H1 (cell line): ENCODE measurements at regions not wholly inside any gene's neighbourhood (a gene's known extent, or its start where the extent isn't known, plus 50 kb on each side); places are given as distances from the start of the nearest gene placed in this dataset.

Experiments used
- CTCF ChIA-PET: fragments of 300-600 bp; sonication (Branson Sonifier 250); formaldehyde crosslinking; loops from one replicate; lab custom pipeline; 2021; ENCODE audit not compliant: partially characterized antibody; lab: Charles Lee
- POLR2A ChIA-PET: fragments of 300-600 bp; sonication (Branson Sonifier 250); formaldehyde crosslinking; loops from one replicate; lab custom pipeline; 2021; ENCODE audit warnings: inconsistent platforms; ENCODE audit not compliant: partially characterized antibody; lab: Charles Lee
- DNase-seq, 2 experiments: peaks; one replicate each; pipeline versions ENCODE4 v3.0.0 to v3.0.0-alpha.2; 2010 to 2022; ENCODE audit warnings: low spot score in 2 of 2, low read depth in 1 of 2, mixed read lengths in 1 of 2
- FAIRE-seq: peaks from 2 replicates; lab custom pipeline; 2011; peaks lifted over from hg19 to GRCh38; lab: Jason Lieb, UNC
- H2AFZ ChIP-seq: 2 replicates; pipeline ENCODE4 v1.8.1; 2012; ENCODE audit warnings: low read length, inconsistent platforms
- H2AK5ac ChIP-seq: 2 replicates; pipeline ENCODE4 v1.6.1; 2013; ENCODE audit warnings: low read depth, low read length
- H2BK120ac ChIP-seq: replicated peaks from 2 replicates; pipeline ENCODE3; 2013; ENCODE audit warnings: low read depth, low read length, inconsistent platforms
- H2BK12ac ChIP-seq: 2 replicates; pipeline ENCODE4 v1.6.1; 2013; ENCODE audit warnings: low read depth, low read length
- H2BK15ac ChIP-seq: 2 replicates; pipeline ENCODE4 v1.6.1; 2013; ENCODE audit warnings: low read length
- H2BK20ac ChIP-seq: 2 replicates; pipeline ENCODE4 v1.6.1; 2013; ENCODE audit warnings: low read length
- H2BK5ac ChIP-seq: 2 replicates; pipeline ENCODE4 v1.6.1; 2013; ENCODE audit warnings: low read depth, low read length
- H3K14ac ChIP-seq: 2 replicates; pipeline ENCODE4 v1.6.1; 2013; ENCODE audit warnings: inconsistent platforms; ENCODE audit not compliant: insufficient read length
- H3K18ac ChIP-seq: 2 replicates; pipeline ENCODE4 v1.6.1; 2013; ENCODE audit warnings: low read length; ENCODE audit errors: extremely low read depth
- H3K23ac ChIP-seq: 2 replicates; pipeline ENCODE4 v1.6.1; 2013; ENCODE audit warnings: inconsistent platforms; ENCODE audit not compliant: insufficient read length
- H3K23me2 ChIP-seq: 2 replicates; pipeline ENCODE4 v1.6.1; 2013; ENCODE audit warnings: low read depth, low read length
- H3K27ac ChIP-seq: 2 replicates; pipeline ENCODE4 v1.6.1; 2011; ENCODE audit warnings: low read depth, low read length, inconsistent platforms
- H3K27me3 ChIP-seq, 4 experiments: replicated peaks in 1 of 4; 1 replicate in 1 of 4; 2 replicates in 3 of 4; pipeline versions ENCODE4 v1.6.1 to v1.8.1; 2011 to 2013; ENCODE audit warnings: low read length in 3 of 4, mild to moderate bottlenecking in 3 of 4, inconsistent platforms in 2 of 4, mixed read lengths in 2 of 4, moderate library complexity in 1 of 4; ENCODE audit not compliant: control insufficient read depth in 3 of 4, insufficient read depth in 3 of 4; ENCODE audit errors: extremely low read depth in 1 of 4
- H3K36me3 ChIP-seq, 4 experiments: 2 replicates each; pipeline versions ENCODE4 v1.6.1 to v1.8.1; 2011 to 2013; ENCODE audit warnings: mild to moderate bottlenecking in 4 of 4, low read length in 3 of 4, moderate library complexity in 2 of 4, control low read depth in 1 of 4, inconsistent platforms in 1 of 4; ENCODE audit not compliant: insufficient read depth in 4 of 4, control insufficient read depth in 2 of 4
- H3K4ac ChIP-seq: replicated peaks from 2 replicates; pipeline ENCODE3; 2013; ENCODE audit warnings: low read length, low read depth, mixed read lengths, inconsistent platforms; ENCODE audit not compliant: insufficient read length
- H3K4me1 ChIP-seq, 4 experiments: replicated peaks in 1 of 4; 1 replicate in 1 of 4; 2 replicates in 3 of 4; pipeline versions ENCODE4 v1.6.1 to v1.8.1; 2011 to 2013; ENCODE audit warnings: low read length in 3 of 4, inconsistent platforms in 2 of 4, mixed read lengths in 1 of 4; ENCODE audit not compliant: insufficient read depth in 4 of 4, control insufficient read depth in 3 of 4
- H3K4me2 ChIP-seq, 2 experiments: 2 replicates each; pipeline versions ENCODE4 v1.6.1 to v1.8.1; 2011 to 2013; ENCODE audit warnings: low read depth in 2 of 2, low read length in 2 of 2, control low read depth in 1 of 2, inconsistent platforms in 1 of 2, mild to moderate bottlenecking in 1 of 2; ENCODE audit not compliant: insufficient read depth in 1 of 2
- H3K4me3 ChIP-seq, 4 experiments: fragments of 200-600, 300-600 bp in 1 of 4; sonication (generic), shearing (Covaris generic), sonication (Bioruptor Twin) in 1 of 4; 2 replicates each; pipeline versions ENCODE4 v1.5.1 to v1.8.1; 2011 to 2016; ENCODE audit warnings: low read length in 4 of 4, low read depth in 3 of 4, control low read depth in 2 of 4, inconsistent platforms in 2 of 4, mild to moderate bottlenecking in 2 of 4, mixed read lengths in 1 of 4, moderate library complexity in 1 of 4; ENCODE audit not compliant: insufficient read depth in 2 of 4; ENCODE audit errors: extremely low read depth in 1 of 4
- H3K56ac ChIP-seq: replicated peaks from 2 replicates; pipeline ENCODE3; 2013; ENCODE audit warnings: low read depth, mild to moderate bottlenecking, mixed read lengths, low read length, inconsistent platforms; ENCODE audit not compliant: insufficient read length
- H3K79me1 ChIP-seq: 2 replicates; pipeline ENCODE4 v1.6.1; 2013; ENCODE audit warnings: low read depth, low read length, control low read depth
- H3K79me2 ChIP-seq, 2 experiments: 2 replicates each; pipeline versions ENCODE4 v1.6.1 to v1.8.1; 2012 to 2013; ENCODE audit warnings: low read length in 2 of 2, mild to moderate bottlenecking in 2 of 2, inconsistent platforms in 1 of 2; ENCODE audit not compliant: insufficient read depth in 2 of 2, control insufficient read depth in 1 of 2
- H3K9ac ChIP-seq, 4 experiments: replicated peaks in 1 of 4; 1 replicate in 1 of 4; 2 replicates in 3 of 4; pipeline versions ENCODE4 v1.6.1 to v1.8.1; 2011 to 2013; ENCODE audit warnings: low read depth in 3 of 4, low read length in 3 of 4, control low read depth in 2 of 4, mild to moderate bottlenecking in 2 of 4, moderate library complexity in 2 of 4, inconsistent platforms in 1 of 4; ENCODE audit errors: extremely low read depth in 1 of 4
- H3K9me3 ChIP-seq, 2 experiments: 2 replicates each; pipeline versions ENCODE4 v1.6.1 to v1.8.1; 2012 to 2013; ENCODE audit warnings: mild to moderate bottlenecking in 2 of 2, moderate library complexity in 2 of 2, control low read depth in 1 of 2, inconsistent platforms in 1 of 2, low read depth in 1 of 2, low read length in 1 of 2, mixed read lengths in 1 of 2; ENCODE audit not compliant: insufficient read depth in 2 of 2
- H4K20me1 ChIP-seq, 2 experiments: replicated peaks in 1 of 2; 2 replicates each; pipeline versions ENCODE3 to v1.8.1; 2011 to 2013; ENCODE audit warnings: inconsistent platforms in 2 of 2, low read length in 2 of 2, mild to moderate bottlenecking in 1 of 2; ENCODE audit not compliant: insufficient read depth in 2 of 2, control insufficient read depth in 1 of 2
- H4K5ac ChIP-seq: 2 replicates; pipeline ENCODE4 v1.6.1; 2013; ENCODE audit warnings: low read length, low read depth, mixed read lengths, inconsistent platforms; ENCODE audit not compliant: insufficient read length
- H4K8ac ChIP-seq: 2 replicates; pipeline ENCODE4 v1.8.0; 2013; ENCODE audit warnings: mild to moderate bottlenecking, moderate library complexity, low read length, inconsistent platforms; ENCODE audit not compliant: insufficient read depth; ENCODE audit errors: extremely low read depth
- H4K91ac ChIP-seq: replicated peaks from 2 replicates; pipeline ENCODE3; 2013; ENCODE audit warnings: low read length, mixed read lengths, inconsistent platforms; ENCODE audit not compliant: insufficient read length
- BACH1 ChIP-seq: IDR thresholded peaks from 2 replicates; pipeline ENCODE4 v1.6.1; 2012; ENCODE audit warnings: low read length, improper control_type of control experiment
- CBX5 ChIP-seq: fragments of 300-800, 300-1000 bp; sonication (generic); IDR thresholded peaks from 2 replicates; pipeline ENCODE4 v1.7.1; 2016; ENCODE audit warnings: antibody characterized with exemption, low read length, low read depth
- CREB1 ChIP-seq: IDR thresholded peaks from 2 replicates; pipeline ENCODE4 v1.6.1; 2012; ENCODE audit warnings: inconsistent platforms
- HDAC2 ChIP-seq, 2 experiments: fragments of 300-600 bp in 1 of 2; sonication (generic) in 1 of 2; IDR thresholded peaks; 2 replicates each; pipeline ENCODE4 v1.6.1; 2011 to 2012; ENCODE audit warnings: low read depth in 2 of 2, low read length in 2 of 2, mild to moderate bottlenecking in 2 of 2, moderate library complexity in 2 of 2, borderline replicate concordance in 1 of 2, inconsistent platforms in 1 of 2
- HDAC6 ChIP-seq: IDR thresholded peaks from one replicate; pipeline ENCODE4 v1.7.1; 2012; ENCODE audit warnings: low read depth, mild to moderate bottlenecking, inconsistent platforms, low read length, moderate library complexity
- POLR2A ChIP-seq, 2 experiments: IDR thresholded peaks; 1 replicate in 1 of 2; 2 replicates in 1 of 2; pipeline ENCODE4 v1.6.1; 2011; ENCODE audit warnings: low read depth in 2 of 2, low read length in 2 of 2, mild to moderate bottlenecking in 2 of 2; ENCODE audit errors: control extremely low read depth in 1 of 2
- POLR2AphosphoS5 ChIP-seq: IDR thresholded peaks from 2 replicates; pipeline ENCODE4 v1.6.1; 2011; ENCODE audit warnings: low read depth, low read length
- RBBP5 ChIP-seq: IDR thresholded peaks from 2 replicates; pipeline ENCODE4 v1.7.1; 2012; ENCODE audit warnings: low read depth, mild to moderate bottlenecking, inconsistent platforms, low read length, moderate library complexity, borderline replicate concordance
- SIRT6 ChIP-seq: IDR thresholded peaks from one replicate; pipeline ENCODE4 v1.7.1; 2012; ENCODE audit warnings: low read length, inconsistent platforms
- TAF7 ChIP-seq: optimal IDR thresholded peaks from 2 replicates; pipeline ENCODE3; 2011; ENCODE audit warnings: low read depth, mild to moderate bottlenecking, inconsistent platforms, low read length, moderate library complexity, borderline replicate concordance
- TCF12 ChIP-seq: IDR thresholded peaks from 2 replicates; pipeline ENCODE4 v1.6.1; 2011; ENCODE audit warnings: low read depth, mild to moderate bottlenecking, low read length
- WGBS, 2 experiments: shearing (Covaris generic) in 1 of 2; methylation state at CpG; one replicate each; pipeline versions ENCODE4 v1.1.6 to v1.1.7; 2013 to 2015; ENCODE audit warnings: low lambda C conversion rate in 2 of 2, mixed read lengths in 2 of 2, inconsistent platforms in 1 of 2, low coverage in 1 of 2, missing lambda C conversion rate in 1 of 2; ENCODE audit not compliant: insufficient replicate concordance in 2 of 2, insufficient coverage in 1 of 2, insufficient read length in 1 of 2; ENCODE audit errors: extremely low coverage in 1 of 2, missing lambda C conversion rate in 1 of 2; 5-methylcytosine and 5-hydroxymethylcytosine counted together
- TF ChIP-seq, protein P1 (sequence below): IDR thresholded peaks from 2 replicates; pipeline ENCODE4 v1.6.1; 2012; ENCODE audit warnings: inconsistent platforms

DNA sequence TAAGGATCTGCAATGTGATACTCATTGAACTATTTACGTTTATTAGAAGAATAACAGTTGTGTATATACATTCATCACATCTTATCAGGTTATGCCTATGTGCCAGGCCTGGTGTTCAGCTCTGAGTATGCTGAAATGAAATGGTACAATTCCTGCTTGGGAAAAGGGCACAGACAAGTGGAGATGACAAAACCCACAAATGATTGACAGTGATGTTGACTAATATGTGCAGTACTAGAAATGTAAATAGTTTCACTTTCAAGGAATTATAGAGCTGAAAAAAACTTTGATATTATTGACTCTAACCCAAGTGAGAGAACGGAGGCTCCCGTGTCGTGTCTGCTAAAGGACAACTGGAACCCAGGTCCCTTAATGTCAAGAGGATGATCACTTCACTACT is 386.8 kb upstream of the DACH1 start:
- Histone ChIP-seq H2BK5ac (no peak overlapping the region), H3K79me1 (no peaks in the 10 kb centered on the region), H3K23me2 (no peaks in the 10 kb centered on the region), H2BK15ac (no peak overlapping the region), H3K4me1 (peaks cover 0 to 6% (median 3%) of the 10 kb centered on the region in 4 experiments; a peak in 3 of 7 replicates), H4K20me1 (no peaks in the 10 kb centered on the region), H2BK120ac (no peak overlapping the region), H3K4me2 (no peak overlapping the region), H3K23ac (no peak overlapping the region), H3K14ac (no peak overlapping the region), H2AFZ (no peak overlapping the region), H3K27ac (no peak overlapping the region), H3K4me3 (no peak overlapping the region), H3K9ac (no peak overlapping the region), H3K36me3 (no peaks in the 10 kb centered on the region), H3K18ac (no peak overlapping the region), H2BK20ac (no peak overlapping the region), H4K91ac (no peak overlapping the region), H4K5ac (no peak overlapping the region), H2BK12ac (no peak overlapping the region), H2AK5ac (no peak overlapping the region), H3K27me3 (peaks cover 0 to 2% (median 0%) of the 10 kb centered on the region in 4 experiments; a peak in 1 of 7 replicates), H3K9me3 (no peaks in the 10 kb centered on the region), H4K8ac (no peak overlapping the region), H3K79me2 (no peaks in the 10 kb centered on the region), H3K4ac (no peak overlapping the region), H3K56ac (no peak overlapping the region)
- TF ChIP-seq POLR2AphosphoS5: no peak
- no peak for TF ChIP-seq CREB1
- no peak for TF ChIP-seq TAF7
- TF ChIP-seq, protein P1, sequence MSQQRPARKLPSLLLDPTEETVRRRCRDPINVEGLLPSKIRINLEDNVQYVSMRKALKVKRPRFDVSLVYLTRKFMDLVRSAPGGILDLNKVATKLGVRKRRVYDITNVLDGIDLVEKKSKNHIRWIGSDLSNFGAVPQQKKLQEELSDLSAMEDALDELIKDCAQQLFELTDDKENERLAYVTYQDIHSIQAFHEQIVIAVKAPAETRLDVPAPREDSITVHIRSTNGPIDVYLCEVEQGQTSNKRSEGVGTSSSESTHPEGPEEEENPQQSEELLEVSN: no peak
- TF ChIP-seq POLR2A (IDR thresholded peaks at IDR 0.05; ENCODE audit: control extremely low read depth in 1 of 2, low read depth in 2 of 2, low read length in 2 of 2): no peak
- no peak for TF ChIP-seq SIRT6
- no peak for TF ChIP-seq TCF12
- no peak for TF ChIP-seq BACH1
- TF ChIP-seq HDAC6: no peak
- no peak for TF ChIP-seq CBX5
- TF ChIP-seq HDAC2 (IDR thresholded peaks at IDR 0.05; ENCODE audit: borderline replicate concordance in 1 of 2, low read depth in 2 of 2, low read length in 2 of 2): no peak
- no peak for TF ChIP-seq RBBP5
- CTCF ChIA-PET: no interaction called here
- 84% methylated on average over 4 of the region's 4 CpGs; no CpG with 5 or more reads in 1 of the 2 experiments for WGBS, 2 experiments
- FAIRE-seq (no peak), DNase-seq (no peak)
- POLR2A ChIA-PET: no interaction called here
